ENCODE measurements at regions not wholly inside any gene's neighbourhood (a gene's known extent, or its start where the extent isn't known, plus 50 kb on each side); places are given as distances from the start of the nearest gene placed in this dataset.

DNA sequence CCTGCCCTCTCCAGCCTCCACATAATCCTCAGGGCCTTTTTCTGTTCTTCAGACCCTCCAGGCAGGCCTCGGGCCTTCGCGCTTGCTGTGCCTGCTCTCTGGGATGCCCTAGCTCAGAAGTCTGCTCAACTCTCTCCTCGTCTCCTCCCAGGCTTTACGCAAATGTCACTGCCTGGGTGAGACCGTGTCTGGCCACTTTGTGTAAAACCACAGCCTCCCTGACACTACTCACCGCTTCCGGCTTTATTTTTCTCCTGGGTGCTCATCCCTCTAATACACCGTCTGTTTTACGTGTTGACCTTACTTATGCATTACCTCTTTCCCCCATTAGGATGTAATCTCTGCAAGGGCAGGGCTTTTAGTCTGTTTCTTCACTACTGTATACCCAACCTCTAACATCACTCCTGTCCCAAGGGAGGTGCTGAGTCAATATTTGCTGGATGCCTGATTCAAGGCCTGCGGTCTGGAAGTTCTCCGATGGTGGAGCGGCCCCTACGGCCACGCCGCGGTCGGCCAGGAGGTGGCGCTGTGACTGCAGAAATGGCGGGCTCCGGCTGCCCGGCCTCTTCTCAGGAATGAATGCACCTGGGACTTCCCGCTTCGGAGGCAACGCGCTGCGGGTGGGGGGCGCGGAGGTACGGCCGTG is 58.2 kb upstream of the THY1 start:
- H3K4me1 ChIP-seq (ENCODE audit: control insufficient read depth in 1 of 2, insufficient read depth in 2 of 2, low read length in 2 of 2): peaks cover 0 to 2% of the 10 kb centered on the region in 2 donors
- no peak overlapping the region for H3K4me3 ChIP-seq (replicated peaks in 1 of 3; ENCODE audit: low read depth in 2 of 3, low read length in 3 of 3)
- intact Hi-C loops (cut with micrococcal nuclease): loop anchor here (1.0 to 10.0 kb wide), 4 partner anchors 53 to 246 kb away; partner anchors contain the start of gene NECTIN1 (in 2 of the 2)
- H3K79me2 ChIP-seq (ENCODE audit: insufficient read depth, low read length): no peaks in the 10 kb centered on the region
- peak; percentile 62 to 80 (median 65) for DNase-seq
- H3K4me2 ChIP-seq (replicated peaks; ENCODE audit: extremely low read depth, low read length, poor library complexity, severe bottlenecking): no peak overlapping the region
- no peak overlapping the region for H3K27ac Mint-ChIP-seq
- H3K4me3 Mint-ChIP-seq: no peak overlapping the region
- H2AFZ ChIP-seq (ENCODE audit: insufficient read depth, low read depth, low read length, poor library complexity, severe bottlenecking): no peak overlapping the region
- H3K4me1 Mint-ChIP-seq: peaks cover 2% of the 10 kb centered on the region
- no peak overlapping the region for H3K9ac ChIP-seq (ENCODE audit: insufficient read depth, low read length, poor library complexity, severe bottlenecking)
- no peaks in the 10 kb centered on the region for H3K27me3 ChIP-seq (ENCODE audit: control insufficient read depth in 2 of 2, insufficient read depth in 2 of 2, low read length in 2 of 2)
- no peaks in the 10 kb centered on the region for H3K36me3 ChIP-seq (replicated peaks in 1 of 2; ENCODE audit: control insufficient read depth in 1 of 2, insufficient read depth in 2 of 2, low read length in 2 of 2)
- H3K36me3 Mint-ChIP-seq: no peaks in the 10 kb centered on the region
- peaks cover 6 to 14% (median 9%) of the 10 kb centered on the region in 3 donors for H3K27me3 Mint-ChIP-seq (ENCODE audit: low read depth in 3 of 3)
- H3K27ac ChIP-seq (ENCODE audit: low read depth in 1 of 2, low read length in 2 of 2): no peak overlapping the region
- TF ChIP-seq, protein P1, sequence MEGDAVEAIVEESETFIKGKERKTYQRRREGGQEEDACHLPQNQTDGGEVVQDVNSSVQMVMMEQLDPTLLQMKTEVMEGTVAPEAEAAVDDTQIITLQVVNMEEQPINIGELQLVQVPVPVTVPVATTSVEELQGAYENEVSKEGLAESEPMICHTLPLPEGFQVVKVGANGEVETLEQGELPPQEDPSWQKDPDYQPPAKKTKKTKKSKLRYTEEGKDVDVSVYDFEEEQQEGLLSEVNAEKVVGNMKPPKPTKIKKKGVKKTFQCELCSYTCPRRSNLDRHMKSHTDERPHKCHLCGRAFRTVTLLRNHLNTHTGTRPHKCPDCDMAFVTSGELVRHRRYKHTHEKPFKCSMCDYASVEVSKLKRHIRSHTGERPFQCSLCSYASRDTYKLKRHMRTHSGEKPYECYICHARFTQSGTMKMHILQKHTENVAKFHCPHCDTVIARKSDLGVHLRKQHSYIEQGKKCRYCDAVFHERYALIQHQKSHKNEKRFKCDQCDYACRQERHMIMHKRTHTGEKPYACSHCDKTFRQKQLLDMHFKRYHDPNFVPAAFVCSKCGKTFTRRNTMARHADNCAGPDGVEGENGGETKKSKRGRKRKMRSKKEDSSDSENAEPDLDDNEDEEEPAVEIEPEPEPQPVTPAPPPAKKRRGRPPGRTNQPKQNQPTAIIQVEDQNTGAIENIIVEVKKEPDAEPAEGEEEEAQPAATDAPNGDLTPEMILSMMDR (IDR thresholded peaks at IDR 0.05): peak; percentile 96
- H3K9me3 ChIP-seq (replicated peaks in 1 of 2; ENCODE audit: control insufficient read depth in 1 of 2, insufficient read depth in 1 of 2, low read length in 2 of 2): no peaks in the 10 kb centered on the region
- no peaks in the 10 kb centered on the region for H3K9me3 Mint-ChIP-seq
- no peaks in the 10 kb centered on the region for H4K20me1 ChIP-seq (ENCODE audit: insufficient read depth, low read length)
- 26% methylated on average over 29 of the region's 31 CpGs for WGBS (ENCODE audit: insufficient coverage)

DNA sequence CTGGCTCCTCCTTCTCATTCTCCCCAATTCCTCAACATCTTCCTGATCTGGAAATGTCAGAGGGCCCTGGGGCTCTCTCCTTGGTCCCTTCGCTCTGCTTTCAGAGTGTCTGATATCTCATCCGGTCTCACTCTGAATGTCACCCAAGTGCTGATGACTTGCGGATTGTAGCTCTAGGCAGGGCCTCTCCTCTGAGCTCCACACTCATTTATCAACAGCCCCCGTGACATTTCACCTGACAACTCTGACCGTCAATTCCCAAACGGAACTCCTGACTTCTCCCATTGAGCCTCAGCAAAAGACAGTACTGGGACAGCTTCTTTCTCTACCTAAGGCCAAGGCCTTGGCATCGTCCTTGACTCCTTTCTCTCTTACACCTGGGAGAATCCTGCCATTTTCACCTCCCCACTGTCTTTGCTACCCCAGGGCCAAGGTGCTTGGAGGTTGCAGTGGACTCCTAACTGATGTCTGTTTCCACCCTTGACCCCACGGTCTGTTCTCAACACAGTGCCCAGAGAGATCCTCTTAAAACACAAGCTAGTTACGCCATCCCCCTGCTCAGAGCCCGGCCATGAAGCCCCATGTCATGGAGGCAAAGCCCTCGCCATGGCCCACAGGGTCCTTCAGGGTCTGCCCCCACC is 57.5 kb upstream of the THY1 start:
- H3K36me3 ChIP-seq (replicated peaks in 1 of 2; ENCODE audit: control insufficient read depth in 1 of 2, insufficient read depth in 2 of 2, low read length in 2 of 2): no peaks in the 10 kb centered on the region
- no peaks in the 10 kb centered on the region for H3K27me3 ChIP-seq (ENCODE audit: control insufficient read depth in 2 of 2, insufficient read depth in 2 of 2, low read length in 2 of 2)
- H3K27ac ChIP-seq (ENCODE audit: low read depth in 1 of 2, low read length in 2 of 2): no peak overlapping the region
- intact Hi-C loops (cut with micrococcal nuclease): loop anchor here (1.0 to 10.0 kb wide), 4 partner anchors 54 to 247 kb away; partner anchors contain the start of gene NECTIN1 (in 2 of the 2)
- H3K4me3 ChIP-seq (replicated peaks in 1 of 3; ENCODE audit: low read depth in 2 of 3, low read length in 3 of 3): no peak overlapping the region
- TF ChIP-seq, protein P1 (IDR thresholded peaks at IDR 0.05): no peak
- H3K9me3 ChIP-seq (replicated peaks in 1 of 2; ENCODE audit: control insufficient read depth in 1 of 2, insufficient read depth in 1 of 2, low read length in 2 of 2): no peaks in the 10 kb centered on the region
- H3K4me1 ChIP-seq (ENCODE audit: control insufficient read depth in 1 of 2, insufficient read depth in 2 of 2, low read length in 2 of 2): peaks cover 0 to 2% of the 10 kb centered on the region in 2 donors
- Mint-ChIP-seq H3K27me3 (ENCODE audit: low read depth in 3 of 3) (peaks cover 8 to 16% (median 10%) of the 10 kb centered on the region in 3 donors), H3K36me3 (no peaks in the 10 kb centered on the region), H3K4me3 (no peak overlapping the region), H3K4me1 (peaks cover 2% of the 10 kb centered on the region), H3K27ac (peak overlapping the region in 1 of 7 donors; percentile 74), H3K9me3 (no peaks in the 10 kb centered on the region)
- no peaks in the 10 kb centered on the region for H3K79me2 ChIP-seq (ENCODE audit: insufficient read depth, low read length)
- no peak overlapping the region for H3K4me2 ChIP-seq (replicated peaks; ENCODE audit: extremely low read depth, low read length, poor library complexity, severe bottlenecking)
- DNase-seq: no peak
- H2AFZ ChIP-seq (ENCODE audit: insufficient read depth, low read depth, low read length, poor library complexity, severe bottlenecking): no peak overlapping the region
- no peak overlapping the region for H3K9ac ChIP-seq (ENCODE audit: insufficient read depth, low read length, poor library complexity, severe bottlenecking)
- 88% methylated on average over 11 of the region's 11 CpGs for WGBS (ENCODE audit: insufficient coverage)
- no peaks in the 10 kb centered on the region for H4K20me1 ChIP-seq (ENCODE audit: insufficient read depth, low read length)
